ENCODE measurements at regions not wholly inside any gene's neighbourhood (a gene's known extent, or its start where the extent isn't known, plus 50 kb on each side); places are given as distances from the start of the nearest gene placed in this dataset.
"Not testable (repeated sequence)": the region's sequence is repeated elsewhere in the genome, so short reads cannot be mapped to it uniquely, and the experiment has no call there.

GRCh38 chr2:64252251-64252978 is 108.2 kb upstream of the PELI1 start:
- DNase-seq = not testable (repeated sequence)

GRCh38 chr2:64253421-64253820 is 109.2 kb upstream of the PELI1 start:
- DNase-seq = not testable (repeated sequence)

- DNase-seq = no peak
These were observed 114.3 kb upstream of the PELI1 start for GRCh38 chr2:64258566-64258965.

- DNase-seq = no peak
These were observed 115.1 kb upstream of the PELI1 start for GRCh38 chr2:64259312-64259711.

GRCh38 chr2:64260093-64260803 is 116.0 kb upstream of the PELI1 start:
- no peak for DNase-seq

- DNase-seq = no peak
These were observed 116.6 kb upstream of the PELI1 start for GRCh38 chr2:64260817-64261216.

GRCh38 chr2:64262071-64262470 is 117.9 kb upstream of the PELI1 start:
- no peak for DNase-seq

- no peak for DNase-seq
These were observed 118.6 kb upstream of the PELI1 start for GRCh38 chr2:64262816-64263215.

- no peak for DNase-seq
These were observed 119.1 kb upstream of the PELI1 start for GRCh38 chr2:64263315-64263714.

GRCh38 chr2:64267699-64268098 is 123.5 kb upstream of the PELI1 start:
- DNase-seq = no peak

- DNase-seq = no peak
These were observed 124.3 kb upstream of the PELI1 start for GRCh38 chr2:64268330-64269048.

- no peak for DNase-seq
These were observed 129.5 kb upstream of the PELI1 start for GRCh38 chr2:64273524-64274398.

- DNase-seq = no peak
These were observed 130.4 kb upstream of the PELI1 start for GRCh38 chr2:64274399-64275173.

- DNase-seq = no peak
These were observed 130.9 kb upstream of the PELI1 start for GRCh38 chr2:64275174-64275466.

GRCh38 chr2:64276417-64277095 is 132.3 kb upstream of the PELI1 start:
- DNase-seq = no peak

GRCh38 chr2:64277101-64277849 is 133.1 kb upstream of the PELI1 start:
- no peak for DNase-seq

- DNase-seq = not testable (repeated sequence)
These were observed 136.6 kb upstream of the PELI1 start for GRCh38 chr2:64280812-64281211.

- no peak for DNase-seq
These were observed 138.9 kb upstream of the PELI1 start for GRCh38 chr2:64283006-64283570.

- no peak for DNase-seq
These were observed 139.6 kb upstream of the PELI1 start for GRCh38 chr2:64283641-64284361.

- no peak for DNase-seq
These were observed 140.5 kb upstream of the PELI1 start for GRCh38 chr2:64284751-64285150.

All from cortex of kidney (tissue), 1 donor.